WTC11 (cell line): ENCODE measurements at regions not wholly inside any gene's neighbourhood (a gene's known extent, or its start where the extent isn't known, plus 50 kb on each side); places are given as distances from the start of the nearest gene placed in this dataset.
"Not testable (repeated sequence)": the region's sequence is repeated elsewhere in the genome, so short reads cannot be mapped to it uniquely, and the experiment has no call there.

Experiments
- ATAC-seq: fragments of 200-7000 bp; cut with Tn5 transposase; 2 replicates; pipeline ENCODE4 v1.10.0; 2021; ENCODE audit warnings: mild to moderate bottlenecking, moderate library complexity
- CTCF ChIA-PET: fragments of 300-600 bp; sonication (Branson Sonifier 250); formaldehyde crosslinking; loops from one replicate; lab custom pipeline; 2021; ENCODE audit warnings: antibody characterized with exemption; lab: Charles Lee
- POLR2A ChIA-PET: fragments of 350-600 bp; sonication (Branson Sonifier 250); formaldehyde crosslinking; loops from one replicate; lab custom pipeline; 2021; ENCODE audit warnings: antibody characterized with exemption; lab: Charles Lee
- DNase-seq: peaks from one replicate; pipeline ENCODE4 v3.0.0; 2021; ENCODE audit warnings: low spot score
- H3K27ac Mint-ChIP-seq: 2 replicates; pipeline ENCODE4 v1.8.0; 2021; ENCODE audit warnings: mixed read lengths
- H3K27me3 Mint-ChIP-seq: 2 replicates; pipeline ENCODE4 v1.8.0; 2021; ENCODE audit warnings: low read depth, mild to moderate bottlenecking, moderate library complexity, mixed read lengths
- H3K36me3 Mint-ChIP-seq: 2 replicates; pipeline ENCODE4 v1.8.0; 2021; ENCODE audit warnings: mixed read lengths
- H3K4me1 Mint-ChIP-seq: 2 replicates; pipeline ENCODE4 v1.8.0; 2022; ENCODE audit warnings: mixed read lengths
- H3K4me3 Mint-ChIP-seq: 2 replicates; pipeline ENCODE4 v1.8.0; 2021; ENCODE audit warnings: mild to moderate bottlenecking, moderate library complexity, mixed read lengths
- H3K9me3 Mint-ChIP-seq: 2 replicates; pipeline ENCODE4 v1.8.0; 2021; ENCODE audit warnings: mixed read lengths
- ELF4 ChIP-seq: sonication (generic); formaldehyde crosslinking; IDR thresholded peaks from 2 replicates; pipeline ENCODE4 v1.8.1; 2022; ENCODE audit warnings: low read depth, mild to moderate bottlenecking, moderate library complexity, missing genetic modification reagents
- ESRRA ChIP-seq: sonication (generic); formaldehyde crosslinking; IDR thresholded peaks from 2 replicates; pipeline ENCODE4 v1.8.1; 2022; ENCODE audit warnings: mild to moderate bottlenecking, missing genetic modification reagents, borderline replicate concordance
- ETV6 ChIP-seq: sonication (generic); formaldehyde crosslinking; IDR thresholded peaks from 2 replicates; pipeline ENCODE4 v1.8.1; 2022; ENCODE audit warnings: mild to moderate bottlenecking, missing genetic modification reagents
- FOXP1 ChIP-seq: sonication (generic); formaldehyde crosslinking; IDR thresholded peaks from 2 replicates; pipeline ENCODE4 v1.8.0; 2022; ENCODE audit warnings: missing genetic modification reagents, mild to moderate bottlenecking, moderate library complexity, borderline replicate concordance
- IRF2 ChIP-seq: sonication (generic); formaldehyde crosslinking; IDR thresholded peaks from 2 replicates; pipeline ENCODE4 v1.8.0; 2022; ENCODE audit warnings: low read depth, missing genetic modification reagents, borderline replicate concordance
- JAZF1 ChIP-seq: fragments of 250-450 bp; sonication (Bioruptor Pico); IDR thresholded peaks from 2 replicates; pipeline ENCODE4 v1.9.0; 2021; ENCODE audit warnings: moderate library complexity, mild to moderate bottlenecking, inconsistent platforms
- JUN ChIP-seq: sonication (generic); formaldehyde crosslinking; IDR thresholded peaks from 2 replicates; pipeline ENCODE4 v1.8.0; 2023; ENCODE audit warnings: mild to moderate bottlenecking, missing genetic modification reagents
- PRRX2 ChIP-seq: fragments of 250-450 bp; sonication (Bioruptor Pico); IDR thresholded peaks from 2 replicates; pipeline ENCODE4 v1.8.0; 2021; ENCODE audit warnings: mild to moderate bottlenecking
- RORB ChIP-seq: fragments of 250-450 bp; sonication (Bioruptor Pico); IDR thresholded peaks from 2 replicates; pipeline ENCODE4 v1.9.0; 2021; ENCODE audit warnings: mild to moderate bottlenecking
- SOX15 ChIP-seq: fragments of 250-450 bp; sonication (Bioruptor Pico); IDR thresholded peaks from 2 replicates; pipeline ENCODE4 v1.9.0; 2021; ENCODE audit warnings: mild to moderate bottlenecking
- TCF7 ChIP-seq: sonication (generic); formaldehyde crosslinking; IDR thresholded peaks from 2 replicates; pipeline ENCODE4 v1.8.0; 2022; ENCODE audit warnings: mild to moderate bottlenecking, low read depth, missing genetic modification reagents, moderate library complexity
- TEAD1 ChIP-seq: sonication (generic); formaldehyde crosslinking; IDR thresholded peaks from 2 replicates; pipeline ENCODE4 v1.8.0; 2022; ENCODE audit warnings: mild to moderate bottlenecking, missing genetic modification reagents
- TEAD4 ChIP-seq: sonication (generic); formaldehyde crosslinking; IDR thresholded peaks from 2 replicates; pipeline ENCODE4 v1.8.0; 2022; ENCODE audit warnings: mild to moderate bottlenecking, missing genetic modification reagents
- ZBTB21 ChIP-seq: sonication (generic); formaldehyde crosslinking; IDR thresholded peaks from 2 replicates; pipeline ENCODE4 v1.8.1; 2023; ENCODE audit warnings: mild to moderate bottlenecking, missing genetic modification reagents, borderline replicate concordance
- ZBTB43 ChIP-seq: sonication (generic); formaldehyde crosslinking; IDR thresholded peaks from 2 replicates; pipeline ENCODE4 v1.8.1; 2023; ENCODE audit warnings: mild to moderate bottlenecking, missing genetic modification reagents
- ZNF138 ChIP-seq: sonication (generic); formaldehyde crosslinking; conservative IDR thresholded peaks from 2 replicates; pipeline ENCODE4 v1.8.1; 2022; ENCODE audit warnings: mild to moderate bottlenecking, moderate library complexity, missing genetic modification reagents
- ZNF263 ChIP-seq: sonication (generic); formaldehyde crosslinking; IDR thresholded peaks from 2 replicates; pipeline ENCODE4 v1.8.1; 2022; ENCODE audit warnings: low read depth, mild to moderate bottlenecking, moderate library complexity, missing genetic modification reagents
- ZNF532 ChIP-seq: fragments of 250-450 bp; sonication (Bioruptor Pico); IDR thresholded peaks from 2 replicates; pipeline ENCODE4 v1.9.0; 2021; ENCODE audit warnings: mild to moderate bottlenecking, borderline replicate concordance
- TF ChIP-seq, protein P1 (sequence below): sonication (generic); formaldehyde crosslinking; IDR thresholded peaks from 2 replicates; pipeline ENCODE4 v1.8.0; 2023; ENCODE audit warnings: mild to moderate bottlenecking, missing genetic modification reagents
- TF ChIP-seq, protein P2 (sequence below): sonication (generic); formaldehyde crosslinking; IDR thresholded peaks from 2 replicates; pipeline ENCODE4 v1.8.1; 2023; ENCODE audit warnings: mild to moderate bottlenecking, missing genetic modification reagents, moderate library complexity
- TF ChIP-seq, protein P3 (sequence below): sonication (generic); formaldehyde crosslinking; IDR thresholded peaks from 2 replicates; pipeline ENCODE4 v1.8.0; 2022; ENCODE audit warnings: mild to moderate bottlenecking, missing genetic modification reagents
- TF ChIP-seq, protein P4 (sequence below): sonication (generic); formaldehyde crosslinking; IDR thresholded peaks from 2 replicates; pipeline ENCODE4 v1.8.1; 2022; ENCODE audit warnings: missing genetic modification reagents, borderline replicate concordance

DNA sequence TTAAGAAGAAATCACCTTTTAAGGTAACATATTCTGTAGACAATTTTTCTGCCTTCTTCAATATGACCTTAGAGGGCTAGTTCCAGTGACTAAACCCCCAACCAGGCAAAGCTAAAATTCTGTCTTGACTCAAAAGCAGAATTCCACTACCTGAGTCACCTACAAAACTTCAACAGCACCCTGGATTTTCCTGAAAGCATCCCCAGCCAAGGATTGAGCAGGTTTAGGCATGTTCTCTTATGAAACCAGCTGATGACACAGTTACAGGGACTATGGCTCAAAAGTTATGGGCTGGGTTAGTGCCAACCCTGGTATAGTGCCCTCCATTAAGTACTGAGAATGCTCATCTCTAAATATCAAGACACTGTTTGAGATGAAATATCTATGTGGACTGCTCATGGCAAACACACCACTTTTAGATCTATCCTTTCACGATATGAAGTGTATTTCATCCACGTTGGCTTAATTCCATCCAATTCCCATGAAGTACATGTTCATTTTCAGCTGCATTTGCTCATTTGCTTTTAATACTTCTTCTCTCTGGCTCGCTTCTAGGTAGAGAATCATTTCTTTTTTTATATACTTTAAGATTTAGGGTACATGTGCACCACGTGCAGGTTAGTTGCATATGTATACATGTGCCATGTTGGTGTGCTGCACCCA, 53.6 kb upstream of the TNFAIP3 start (continued):
- TF ChIP-seq, protein P1, sequence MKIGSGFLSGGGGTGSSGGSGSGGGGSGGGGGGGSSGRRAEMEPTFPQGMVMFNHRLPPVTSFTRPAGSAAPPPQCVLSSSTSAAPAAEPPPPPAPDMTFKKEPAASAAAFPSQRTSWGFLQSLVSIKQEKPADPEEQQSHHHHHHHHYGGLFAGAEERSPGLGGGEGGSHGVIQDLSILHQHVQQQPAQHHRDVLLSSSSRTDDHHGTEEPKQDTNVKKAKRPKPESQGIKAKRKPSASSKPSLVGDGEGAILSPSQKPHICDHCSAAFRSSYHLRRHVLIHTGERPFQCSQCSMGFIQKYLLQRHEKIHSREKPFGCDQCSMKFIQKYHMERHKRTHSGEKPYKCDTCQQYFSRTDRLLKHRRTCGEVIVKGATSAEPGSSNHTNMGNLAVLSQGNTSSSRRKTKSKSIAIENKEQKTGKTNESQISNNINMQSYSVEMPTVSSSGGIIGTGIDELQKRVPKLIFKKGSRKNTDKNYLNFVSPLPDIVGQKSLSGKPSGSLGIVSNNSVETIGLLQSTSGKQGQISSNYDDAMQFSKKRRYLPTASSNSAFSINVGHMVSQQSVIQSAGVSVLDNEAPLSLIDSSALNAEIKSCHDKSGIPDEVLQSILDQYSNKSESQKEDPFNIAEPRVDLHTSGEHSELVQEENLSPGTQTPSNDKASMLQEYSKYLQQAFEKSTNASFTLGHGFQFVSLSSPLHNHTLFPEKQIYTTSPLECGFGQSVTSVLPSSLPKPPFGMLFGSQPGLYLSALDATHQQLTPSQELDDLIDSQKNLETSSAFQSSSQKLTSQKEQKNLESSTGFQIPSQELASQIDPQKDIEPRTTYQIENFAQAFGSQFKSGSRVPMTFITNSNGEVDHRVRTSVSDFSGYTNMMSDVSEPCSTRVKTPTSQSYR (CRISPR knock-in tag) = no peak
- TF ChIP-seq, protein P2, sequence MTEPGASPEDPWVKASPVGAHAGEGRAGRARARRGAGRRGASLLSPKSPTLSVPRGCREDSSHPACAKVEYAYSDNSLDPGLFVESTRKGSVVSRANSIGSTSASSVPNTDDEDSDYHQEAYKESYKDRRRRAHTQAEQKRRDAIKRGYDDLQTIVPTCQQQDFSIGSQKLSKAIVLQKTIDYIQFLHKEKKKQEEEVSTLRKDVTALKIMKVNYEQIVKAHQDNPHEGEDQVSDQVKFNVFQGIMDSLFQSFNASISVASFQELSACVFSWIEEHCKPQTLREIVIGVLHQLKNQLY = no peak
- TF ChIP-seq FOXP1 (CRISPR knock-in tag) (no peak), SOX15 (CRISPR knock-in tag) (no peak), RORB (CRISPR knock-in tag) (no peak), TEAD4 (CRISPR knock-in tag) (no peak), IRF2 (CRISPR knock-in tag) (no peak)

DNA sequence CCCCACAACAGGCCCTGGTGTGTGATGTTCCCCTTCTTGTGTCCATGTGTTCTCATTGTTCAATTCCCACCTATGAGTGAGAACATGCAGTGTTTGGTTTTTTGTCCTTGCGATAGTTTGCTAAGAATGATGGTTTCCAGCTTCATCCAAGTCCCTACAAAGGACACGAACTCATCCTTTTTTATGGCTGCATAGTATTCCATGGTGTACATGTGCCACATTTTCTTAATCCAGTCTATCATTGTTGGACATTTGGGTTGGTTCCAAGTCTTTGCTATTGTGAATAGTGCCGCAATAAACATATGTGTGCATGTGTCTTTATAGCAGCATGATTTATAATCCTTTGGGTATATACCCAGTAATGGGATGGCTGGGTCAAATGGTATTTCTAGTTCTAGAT, 53.0 kb upstream of the TNFAIP3 start:
- H3K36me3 Mint-ChIP-seq, ATAC-seq, H3K27ac Mint-ChIP-seq, DNase-seq, CTCF ChIA-PET, POLR2A ChIA-PET, H3K27me3 Mint-ChIP-seq, H3K4me1 Mint-ChIP-seq, H3K4me3 Mint-ChIP-seq, H3K9me3 Mint-ChIP-seq: not testable (repeated sequence)

DNA sequence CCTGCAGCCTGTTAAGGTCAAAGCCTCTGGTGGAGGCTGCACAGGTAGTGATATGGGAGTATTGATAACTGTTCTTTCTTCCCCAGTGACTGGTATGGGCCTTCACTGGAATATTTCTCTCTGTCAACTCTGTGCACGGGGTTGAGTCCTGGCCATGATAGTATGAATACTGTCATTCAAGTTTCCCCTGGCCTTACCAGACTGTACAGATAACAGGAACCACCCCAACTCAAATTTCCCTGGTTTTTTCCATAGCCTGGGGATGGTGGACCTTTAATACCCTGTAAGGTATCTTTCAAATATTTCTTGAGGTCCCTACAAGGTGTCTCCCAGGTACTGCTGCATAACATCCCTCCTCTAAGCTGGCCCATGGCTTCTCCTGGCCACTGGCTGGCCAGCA, 51.4 kb upstream of the TNFAIP3 start:
- Mint-ChIP-seq H3K36me3 (no peaks in the 10 kb centered on the region), H3K4me1 (peaks cover 6% of the 10 kb centered on the region; the same call in 1 of the 2 replicates), H3K27me3 (no peaks in the 10 kb centered on the region), H3K9me3 (no peaks in the 10 kb centered on the region), H3K27ac (no peak overlapping the region), H3K4me3 (no peak overlapping the region)
- CTCF ChIA-PET = no interaction called here
- no peak for DNase-seq
- POLR2A ChIA-PET = interaction anchor here (0.7 kb wide), 1 partner anchor 1233 kb away, joined by 4 read pairs; no protein-coding TSS in a partner anchor
- no peak for ATAC-seq
- TF ChIP-seq ZNF532 (CRISPR knock-in tag) (no peak), ELF4 (CRISPR knock-in tag) (no peak), ZBTB43 (CRISPR knock-in tag) (no peak), TEAD1 (CRISPR knock-in tag) (no peak), ETV6 (CRISPR knock-in tag) (no peak), JAZF1 (CRISPR knock-in tag) (no peak), JUN (CRISPR knock-in tag) (no peak), ZNF263 (CRISPR knock-in tag) (no peak), TCF7 (CRISPR knock-in tag) (no peak), ESRRA (CRISPR knock-in tag) (no peak), ZBTB21 (CRISPR knock-in tag) (no peak), ZNF138 (CRISPR knock-in tag) (no peak), PRRX2 (no peak)
- TF ChIP-seq, protein P2 = no peak
- TF ChIP-seq, protein P3, sequence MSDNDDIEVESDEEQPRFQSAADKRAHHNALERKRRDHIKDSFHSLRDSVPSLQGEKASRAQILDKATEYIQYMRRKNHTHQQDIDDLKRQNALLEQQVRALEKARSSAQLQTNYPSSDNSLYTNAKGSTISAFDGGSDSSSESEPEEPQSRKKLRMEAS (CRISPR knock-in tag) = no peak
- TF ChIP-seq, protein P4, sequence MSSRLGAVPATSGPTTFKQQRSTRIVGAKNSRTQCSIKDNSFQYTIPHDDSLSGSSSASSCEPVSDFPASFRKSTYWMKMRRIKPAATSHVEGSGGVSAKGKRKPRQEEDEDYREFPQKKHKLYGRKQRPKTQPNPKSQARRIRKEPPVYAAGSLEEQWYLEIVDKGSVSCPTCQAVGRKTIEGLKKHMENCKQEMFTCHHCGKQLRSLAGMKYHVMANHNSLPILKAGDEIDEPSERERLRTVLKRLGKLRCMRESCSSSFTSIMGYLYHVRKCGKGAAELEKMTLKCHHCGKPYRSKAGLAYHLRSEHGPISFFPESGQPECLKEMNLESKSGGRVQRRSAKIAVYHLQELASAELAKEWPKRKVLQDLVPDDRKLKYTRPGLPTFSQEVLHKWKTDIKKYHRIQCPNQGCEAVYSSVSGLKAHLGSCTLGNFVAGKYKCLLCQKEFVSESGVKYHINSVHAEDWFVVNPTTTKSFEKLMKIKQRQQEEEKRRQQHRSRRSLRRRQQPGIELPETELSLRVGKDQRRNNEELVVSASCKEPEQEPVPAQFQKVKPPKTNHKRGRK (CRISPR knock-in tag) = no peak
